SK-N-SH (cell line): ENCODE measurements at regions not wholly inside any gene's neighbourhood (a gene's known extent, or its start where the extent isn't known, plus 50 kb on each side); places are given as distances from the start of the nearest gene placed in this dataset.

ENCODE experiments used
- CTCF ChIA-PET: fragments of 300-600, 350-600 bp; formaldehyde crosslinking; extraction: SDS; loops from one replicate; lab custom pipeline; 2021; lab: Yijun Ruan, JAX
- POLR2A ChIA-PET: fragments of 350-600 bp; sonication (Branson Sonifier 250); formaldehyde crosslinking; extraction: SDS; loops from one replicate; lab custom pipeline; 2020; ENCODE audit warnings: antibody characterized with exemption, inconsistent platforms; lab: Yijun Ruan, JAX
- DNase-seq: peaks from one replicate; pipeline ENCODE4 v3.0.0; 2012
- H2AFZ ChIP-seq: fragments of 200-600 bp; sonication (generic); 2 replicates; pipeline ENCODE4 v1.8.1; 2016; ENCODE audit warnings: antibody characterized with exemption, mild to moderate bottlenecking, low read depth
- H3F3A ChIP-seq: fragments of 200-600 bp; sonication (generic); replicated peaks from 2 replicates; pipeline ENCODE3; 2016; ENCODE audit warnings: antibody characterized with exemption, mild to moderate bottlenecking; ENCODE audit not compliant: insufficient read depth
- H3K27ac ChIP-seq, 2 experiments: fragments of 200-500 bp in 1 of 2; fragments of 200-600 bp in 1 of 2; sonication (Bioruptor generic) in 1 of 2; sonication (generic), shearing (Covaris generic) in 1 of 2; 2 replicates each; pipeline versions ENCODE4 v1.5.1 to v1.6.1; 2014 to 2016; ENCODE audit warnings: low read depth in 2 of 2, inconsistent platforms in 1 of 2, low read length in 1 of 2, mild to moderate bottlenecking in 1 of 2, mixed read lengths in 1 of 2
- H3K27me3 ChIP-seq: fragments of 200-600 bp; sonication (generic), shearing (Covaris generic); 2 replicates; pipeline ENCODE4 v1.6.1; 2016; ENCODE audit warnings: mixed run types; ENCODE audit not compliant: insufficient read depth
- H3K36me3 ChIP-seq, 2 experiments: fragments of 200-500 bp in 1 of 2; fragments of 200-600 bp in 1 of 2; sonication (Bioruptor generic) in 1 of 2; sonication (generic) in 1 of 2; replicated peaks in 1 of 2; 2 replicates each; pipeline versions ENCODE3 to v1.5.1; 2014 to 2016; ENCODE audit warnings: low read length in 1 of 2, mild to moderate bottlenecking in 1 of 2; ENCODE audit not compliant: insufficient read depth in 2 of 2, control insufficient read depth in 1 of 2
- H3K4me1 ChIP-seq, 2 experiments: fragments of 200-500 bp in 1 of 2; fragments of 200-600 bp in 1 of 2; sonication (Bioruptor generic) in 1 of 2; sonication (generic), shearing (Covaris generic) in 1 of 2; 2 replicates each; pipeline versions ENCODE4 v1.5.1 to v1.6.1; 2014 to 2016; ENCODE audit warnings: low read depth in 1 of 2, low read length in 1 of 2, mixed run types in 1 of 2; ENCODE audit not compliant: insufficient read depth in 2 of 2, control insufficient read depth in 1 of 2
- H3K4me2 ChIP-seq: fragments of 200-600 bp; sonication (generic), shearing (Covaris generic); 2 replicates; pipeline ENCODE4 v1.6.1; 2017; ENCODE audit warnings: mixed run types
- H3K4me3 ChIP-seq, 2 experiments: fragments of 200-500 bp in 1 of 2; fragments of 200-600 bp in 1 of 2; sonication (Bioruptor generic) in 1 of 2; sonication (generic), shearing (Covaris generic) in 1 of 2; 2 replicates each; pipeline versions ENCODE4 v1.5.1 to v1.8.1; 2014 to 2016; ENCODE audit warnings: low read depth in 2 of 2, inconsistent platforms in 1 of 2, low read length in 1 of 2, mild to moderate bottlenecking in 1 of 2, mixed read lengths in 1 of 2, moderate library complexity in 1 of 2
- H3K79me2 ChIP-seq: fragments of 200-600 bp; sonication (generic); 2 replicates; pipeline ENCODE4 v1.8.1; 2017; ENCODE audit warnings: mild to moderate bottlenecking; ENCODE audit not compliant: insufficient read depth
- H3K9ac ChIP-seq: fragments of 200-600 bp; sonication (generic); 2 replicates; pipeline ENCODE4 v1.6.1; 2017; ENCODE audit warnings: mixed run types
- H3K9me2 ChIP-seq: fragments of 200-600 bp; sonication (generic); 2 replicates; pipeline ENCODE4 v1.6.1; 2017; ENCODE audit warnings: mixed run types
- H3K9me3 ChIP-seq: fragments of 200-600 bp; sonication (generic); 2 replicates; pipeline ENCODE4 v1.6.1; 2017; ENCODE audit warnings: mixed run types, mild to moderate bottlenecking, moderate library complexity
- H4K20me1 ChIP-seq: fragments of 200-600 bp; sonication (generic); 2 replicates; pipeline ENCODE4 v1.6.1; 2017; ENCODE audit warnings: mild to moderate bottlenecking, mixed run types; ENCODE audit not compliant: insufficient read depth
- ELF1 ChIP-seq: IDR thresholded peaks from 2 replicates; pipeline ENCODE4 v1.4.0; 2012
- EZH2phosphoT487 ChIP-seq: fragments of 200-600 bp; sonication (generic); IDR thresholded peaks from 2 replicates; pipeline ENCODE4 v1.6.1; 2017; ENCODE audit warnings: low read depth, mixed run types, mild to moderate bottlenecking, antibody characterized with exemption, moderate library complexity, borderline replicate concordance
- FOXM1 ChIP-seq: IDR thresholded peaks from 2 replicates; pipeline ENCODE4 v1.4.0; 2012; ENCODE audit warnings: low read depth, mild to moderate bottlenecking
- GABPA ChIP-seq: IDR thresholded peaks from 2 replicates; pipeline ENCODE4 v1.4.0; 2012; ENCODE audit warnings: low read depth, mild to moderate bottlenecking
- GATA2 ChIP-seq: sonication (generic); formaldehyde crosslinking; IDR thresholded peaks from 2 replicates; pipeline ENCODE4 v1.5.0; 2020; ENCODE audit warnings: mild to moderate bottlenecking, missing genetic modification reagents
- IRF3 ChIP-seq: fragments of 150-350 bp; IDR thresholded peaks from 2 replicates; pipeline ENCODE4 v1.6.1; 2016; ENCODE audit warnings: mild to moderate bottlenecking, low read depth, low read length
- MEF2A ChIP-seq: IDR thresholded peaks from 2 replicates; pipeline ENCODE4 v1.4.0; 2012; ENCODE audit warnings: low read depth, borderline replicate concordance
- MXI1 ChIP-seq: IDR thresholded peaks from 2 replicates; pipeline ENCODE4 v1.6.1; 2012; ENCODE audit warnings: mild to moderate bottlenecking, low read depth, low read length, improper control_type of control experiment
- NRF1 ChIP-seq: IDR thresholded peaks from 2 replicates; pipeline ENCODE4 v1.6.1; 2012; ENCODE audit warnings: low read depth, mild to moderate bottlenecking, low read length
- POLR2AphosphoS5 ChIP-seq: IDR thresholded peaks from 2 replicates; pipeline ENCODE4 v1.6.1; 2012; ENCODE audit warnings: low read depth, low read length
- SIN3A ChIP-seq: IDR thresholded peaks from 2 replicates; pipeline ENCODE4 v1.6.1; 2012; ENCODE audit warnings: low read depth, mild to moderate bottlenecking, low read length, moderate library complexity, borderline replicate concordance
- SMC3 ChIP-seq: IDR thresholded peaks from 2 replicates; pipeline ENCODE4 v1.6.1; 2012; ENCODE audit warnings: low read depth, low read length, improper control_type of control experiment
- TCF12 ChIP-seq: IDR thresholded peaks from 2 replicates; pipeline ENCODE4 v1.4.0; 2012
- ZBTB33 ChIP-seq: IDR thresholded peaks from 2 replicates; pipeline ENCODE4 v1.4.0; 2012; ENCODE audit warnings: low read depth, borderline replicate concordance
- WGBS: methylation state at CpG from one replicate; pipeline ENCODE4 v1.1.6; 2017; ENCODE audit warnings: low lambda C conversion rate; 5-methylcytosine and 5-hydroxymethylcytosine counted together
- TF ChIP-seq, protein P1 (sequence below): fragments of 150-350 bp; IDR thresholded peaks from 2 replicates; pipeline ENCODE4 v1.6.1; 2017; ENCODE audit warnings: antibody characterized with exemption, low read length, low read depth, borderline replicate concordance
- TF ChIP-seq, protein P2 (sequence below): fragments of 200-600 bp; sonication (generic); IDR thresholded peaks from 2 replicates; pipeline ENCODE4 v1.6.1; 2017; ENCODE audit warnings: antibody characterized with exemption, mild to moderate bottlenecking, moderate library complexity

DNA sequence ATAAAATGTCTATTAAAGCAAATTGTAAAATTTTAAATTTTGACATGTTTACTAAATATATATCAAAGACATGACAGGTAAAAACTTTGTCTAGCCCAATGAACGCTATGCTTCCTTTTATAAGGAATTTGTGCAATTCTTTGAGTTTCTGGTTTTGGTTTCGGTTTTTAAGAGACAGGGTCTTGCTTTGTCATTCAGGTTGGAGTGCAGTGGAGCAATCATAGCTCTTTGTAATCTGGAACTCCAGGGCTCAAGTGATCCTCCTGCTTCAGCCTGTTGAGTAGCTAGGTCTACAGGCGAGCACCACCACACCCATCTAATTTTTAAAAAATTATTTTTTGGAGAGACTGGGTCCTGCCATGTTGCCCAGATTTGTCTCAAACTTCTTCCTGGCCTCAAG is 60.7 kb downstream of the BLTP1 start:
- Histone ChIP-seq H4K20me1 (no peaks in the 10 kb centered on the region), H3K27me3 (no peaks in the 10 kb centered on the region), H3F3A (peaks cover 3% of the 10 kb centered on the region), H2AFZ (no peak overlapping the region), H3K4me3 (no peak overlapping the region), H3K4me2 (no peak overlapping the region), H3K79me2 (no peaks in the 10 kb centered on the region; the same call in 1 of the 2 replicates), H3K9me2 (no peaks in the 10 kb centered on the region), H3K27ac (no peak overlapping the region), H3K9me3 (no peaks in the 10 kb centered on the region), H3K4me1 (no peaks in the 10 kb centered on the region), H3K36me3 (peaks cover 31 to 67% of the 10 kb centered on the region in 2 experiments), H3K9ac (no peak overlapping the region)
- no peak for DNase-seq
- ChIA-PET CTCF (no interaction called here), POLR2A (no interaction called here)
- WGBS, result 99% methylated on average over 3 of the region's 3 CpGs
- TF ChIP-seq ELF1 (no peak), GABPA (no peak), SMC3 (no peak), ZBTB33 (no peak), IRF3 (no peak), MEF2A (no peak), MXI1 (no peak), FOXM1 (no peak), GATA2 (CRISPR knock-in tag) (no peak), TCF12 (no peak), POLR2AphosphoS5 (no peak), EZH2phosphoT487 (no peak), SIN3A (no peak), NRF1 (no peak)
- TF ChIP-seq, protein P1, sequence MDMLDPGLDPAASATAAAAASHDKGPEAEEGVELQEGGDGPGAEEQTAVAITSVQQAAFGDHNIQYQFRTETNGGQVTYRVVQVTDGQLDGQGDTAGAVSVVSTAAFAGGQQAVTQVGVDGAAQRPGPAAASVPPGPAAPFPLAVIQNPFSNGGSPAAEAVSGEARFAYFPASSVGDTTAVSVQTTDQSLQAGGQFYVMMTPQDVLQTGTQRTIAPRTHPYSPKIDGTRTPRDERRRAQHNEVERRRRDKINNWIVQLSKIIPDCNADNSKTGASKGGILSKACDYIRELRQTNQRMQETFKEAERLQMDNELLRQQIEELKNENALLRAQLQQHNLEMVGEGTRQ, result no peak
- TF ChIP-seq, protein P2, sequence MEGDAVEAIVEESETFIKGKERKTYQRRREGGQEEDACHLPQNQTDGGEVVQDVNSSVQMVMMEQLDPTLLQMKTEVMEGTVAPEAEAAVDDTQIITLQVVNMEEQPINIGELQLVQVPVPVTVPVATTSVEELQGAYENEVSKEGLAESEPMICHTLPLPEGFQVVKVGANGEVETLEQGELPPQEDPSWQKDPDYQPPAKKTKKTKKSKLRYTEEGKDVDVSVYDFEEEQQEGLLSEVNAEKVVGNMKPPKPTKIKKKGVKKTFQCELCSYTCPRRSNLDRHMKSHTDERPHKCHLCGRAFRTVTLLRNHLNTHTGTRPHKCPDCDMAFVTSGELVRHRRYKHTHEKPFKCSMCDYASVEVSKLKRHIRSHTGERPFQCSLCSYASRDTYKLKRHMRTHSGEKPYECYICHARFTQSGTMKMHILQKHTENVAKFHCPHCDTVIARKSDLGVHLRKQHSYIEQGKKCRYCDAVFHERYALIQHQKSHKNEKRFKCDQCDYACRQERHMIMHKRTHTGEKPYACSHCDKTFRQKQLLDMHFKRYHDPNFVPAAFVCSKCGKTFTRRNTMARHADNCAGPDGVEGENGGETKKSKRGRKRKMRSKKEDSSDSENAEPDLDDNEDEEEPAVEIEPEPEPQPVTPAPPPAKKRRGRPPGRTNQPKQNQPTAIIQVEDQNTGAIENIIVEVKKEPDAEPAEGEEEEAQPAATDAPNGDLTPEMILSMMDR, result no peak
